Muscle layer of colon (tissue), 2 donors: ENCODE measurements at regions not wholly inside any gene's neighbourhood (a gene's known extent, or its start where the extent isn't known, plus 50 kb on each side); places are given as distances from the start of the nearest gene placed in this dataset.

ENCODE experiments used
- H3K27ac ChIP-seq: one replicate; pipeline ENCODE4 v1.7.0; 2013; ENCODE audit warnings: low read depth, mild to moderate bottlenecking, low read length, moderate library complexity
- H3K27me3 ChIP-seq, 2 donors: one replicate each; pipeline ENCODE4 v1.7.0; 2013; ENCODE audit warnings: low read length in 2 of 2, mild to moderate bottlenecking in 2 of 2; ENCODE audit not compliant: insufficient read depth in 2 of 2, control insufficient read depth in 1 of 2
- H3K36me3 ChIP-seq: one replicate; pipeline ENCODE4 v1.7.0; 2013; ENCODE audit warnings: mild to moderate bottlenecking, low read length; ENCODE audit not compliant: insufficient read depth
- H3K4me1 ChIP-seq: one replicate; pipeline ENCODE4 v1.7.0; 2013; ENCODE audit warnings: mild to moderate bottlenecking, low read length; ENCODE audit not compliant: insufficient read depth
- H3K4me3 ChIP-seq, 2 donors: one replicate each; pipeline ENCODE4 v1.7.0; 2013; ENCODE audit warnings: low read length in 2 of 2, low read depth in 1 of 2, mild to moderate bottlenecking in 1 of 2, moderate library complexity in 1 of 2
- H3K9ac ChIP-seq: one replicate; pipeline ENCODE4 v1.7.0; 2013; ENCODE audit warnings: low read length
- H3K9me3 ChIP-seq: one replicate; pipeline ENCODE4 v1.7.0; 2013; ENCODE audit warnings: mild to moderate bottlenecking, low read length
- donor health status: abdominal sarcoma.
- donor health status: Adenocarcinoma of cecum.

DNA sequence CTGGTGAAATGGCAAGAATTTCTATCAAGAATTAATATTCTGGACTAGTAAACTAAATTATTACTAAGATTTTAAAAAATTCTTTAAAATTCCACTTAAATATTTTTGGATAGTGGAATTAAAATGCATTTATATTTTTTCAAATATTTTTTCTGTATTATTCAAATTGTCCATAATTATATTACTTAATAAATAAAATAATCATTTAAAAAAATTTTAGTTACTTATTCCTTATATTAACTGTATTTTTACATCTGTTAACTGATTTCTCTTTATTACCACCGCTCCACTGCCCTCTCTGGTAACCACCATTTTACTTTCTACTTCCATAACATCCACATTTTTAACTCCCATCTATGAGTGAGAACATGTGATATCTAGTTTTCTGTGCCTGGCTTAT is 828.4 kb downstream of the VGLL3 start:
- H3K9me3 ChIP-seq: no peaks in the 10 kb centered on the region
- no peaks in the 10 kb centered on the region for H3K4me1 ChIP-seq
- H3K4me3 ChIP-seq: no peak overlapping the region
- no peaks in the 10 kb centered on the region for H3K27me3 ChIP-seq
- no peak overlapping the region for H3K9ac ChIP-seq
- H3K36me3 ChIP-seq: no peaks in the 10 kb centered on the region
- H3K27ac ChIP-seq: no peak overlapping the region

DNA sequence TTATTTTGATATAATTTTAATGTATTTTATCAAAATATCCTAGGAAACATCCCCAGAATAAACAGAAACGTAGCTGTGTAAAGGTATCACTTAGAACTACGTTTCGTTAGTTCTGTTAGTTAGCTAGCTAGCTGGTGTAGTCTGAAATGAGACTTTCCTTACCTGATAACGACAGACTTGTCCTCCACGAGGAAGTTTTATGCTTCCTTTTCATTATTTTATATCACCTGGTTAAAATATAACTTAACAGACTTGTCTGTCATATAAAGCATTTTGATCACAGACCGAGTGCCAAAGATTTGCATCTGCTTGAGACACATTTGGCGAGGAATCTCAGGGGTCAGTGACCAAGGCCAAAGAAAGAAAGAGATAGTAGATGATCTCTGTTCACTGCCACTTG is 829.5 kb downstream of the VGLL3 start:
- no peaks in the 10 kb centered on the region for H3K36me3 ChIP-seq
- no peaks in the 10 kb centered on the region for H3K9me3 ChIP-seq
- no peaks in the 10 kb centered on the region for H3K4me1 ChIP-seq
- H3K4me3 ChIP-seq: no peak overlapping the region
- H3K27ac ChIP-seq: no peak overlapping the region
- no peak overlapping the region for H3K9ac ChIP-seq
- no peaks in the 10 kb centered on the region for H3K27me3 ChIP-seq

DNA sequence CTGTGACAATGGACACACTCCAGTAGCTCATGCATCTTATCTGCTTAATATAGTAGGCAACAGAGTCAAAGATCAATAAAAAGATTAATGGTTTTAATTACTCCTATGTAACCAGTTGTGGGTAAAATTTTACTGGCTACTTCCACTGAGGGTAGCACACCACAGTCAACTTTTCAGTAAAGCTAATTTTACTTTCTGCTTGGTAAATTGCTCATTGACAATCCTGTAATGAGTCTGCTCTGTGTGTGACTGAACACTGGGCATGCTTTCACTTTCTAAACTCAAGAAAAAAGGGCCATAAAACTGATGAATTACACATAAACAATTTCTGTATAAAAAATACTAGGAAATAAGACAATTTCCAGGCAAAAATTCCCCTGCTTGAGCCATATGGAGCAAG is 838.3 kb downstream of the VGLL3 start:
- Histone ChIP-seq H3K27ac (no peak overlapping the region), H3K9me3 (no peaks in the 10 kb centered on the region), H3K4me1 (no peaks in the 10 kb centered on the region), H3K27me3 (no peaks in the 10 kb centered on the region), H3K36me3 (no peaks in the 10 kb centered on the region), H3K4me3 (no peak overlapping the region), H3K9ac (no peak overlapping the region)

GRCh38 chr3:86149054-86149453 is 841.9 kb downstream of the VGLL3 start:
- Histone ChIP-seq H3K27me3 (no peaks in the 10 kb centered on the region), H3K9me3 (no peaks in the 10 kb centered on the region), H3K9ac (no peak overlapping the region), H3K36me3 (no peaks in the 10 kb centered on the region), H3K27ac (no peak overlapping the region), H3K4me3 (no peak overlapping the region), H3K4me1 (no peaks in the 10 kb centered on the region)

DNA sequence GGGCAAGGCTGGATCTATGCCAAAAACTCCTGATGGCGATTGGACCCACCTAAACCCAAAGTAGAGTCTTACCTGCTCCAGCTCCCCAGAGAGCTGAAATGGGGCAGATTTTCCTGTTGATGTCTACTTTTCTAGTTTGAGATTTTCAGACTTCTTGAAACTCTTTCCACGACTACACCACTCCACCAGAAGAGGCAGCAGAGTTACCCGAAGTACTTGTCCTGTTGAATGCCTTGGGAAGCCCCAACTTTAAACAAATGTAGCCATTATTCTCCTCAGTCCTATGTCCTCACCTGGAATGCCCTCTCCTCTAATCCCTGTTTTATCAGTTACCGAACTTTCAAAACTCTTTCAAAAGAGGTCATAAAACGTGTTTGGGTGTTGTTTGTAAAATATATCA is 843.8 kb downstream of the VGLL3 start:
- Histone ChIP-seq H3K27ac (no peak overlapping the region), H3K4me3 (no peak overlapping the region), H3K36me3 (no peaks in the 10 kb centered on the region), H3K4me1 (no peaks in the 10 kb centered on the region), H3K9me3 (no peaks in the 10 kb centered on the region), H3K27me3 (no peaks in the 10 kb centered on the region), H3K9ac (no peak overlapping the region)

DNA sequence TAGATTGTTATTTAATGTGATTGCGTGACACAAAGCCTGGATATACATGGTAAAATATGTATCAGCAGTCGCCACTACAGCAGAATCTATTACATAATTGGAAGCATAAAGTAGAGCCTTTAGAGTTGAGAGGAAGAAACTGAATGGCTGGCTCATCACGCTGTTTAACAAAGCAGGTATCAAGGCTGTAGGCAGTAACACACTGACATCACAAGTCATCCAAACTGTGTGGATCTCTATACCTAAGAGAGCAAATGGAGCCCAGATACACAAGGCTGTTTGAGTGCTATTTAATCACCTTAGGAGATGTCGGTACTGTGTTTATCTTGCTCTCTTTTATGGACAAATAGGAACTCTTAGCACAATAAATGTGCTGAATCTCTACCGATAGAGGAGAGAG is 864.4 kb downstream of the VGLL3 start:
- H3K4me1 ChIP-seq: no peaks in the 10 kb centered on the region
- H3K27ac ChIP-seq: no peak overlapping the region
- H3K9me3 ChIP-seq: no peaks in the 10 kb centered on the region
- H3K36me3 ChIP-seq: no peaks in the 10 kb centered on the region
- no peaks in the 10 kb centered on the region for H3K27me3 ChIP-seq
- H3K4me3 ChIP-seq: no peak overlapping the region
- no peak overlapping the region for H3K9ac ChIP-seq
